ENCODE measurements at regions not wholly inside any gene's neighbourhood (a gene's known extent, or its start where the extent isn't known, plus 50 kb on each side); places are given as distances from the start of the nearest gene placed in this dataset.

- H3K79me1 ChIP-seq (ENCODE audit: low read length), result no peaks in the 10 kb centered on the region
- H3K36me3 ChIP-seq (ENCODE audit: control insufficient read depth in 1 of 2, insufficient read depth in 2 of 2, low read length in 2 of 2), result no peaks in the 10 kb centered on the region
- no peak overlapping the region for H2AFZ ChIP-seq (ENCODE audit: insufficient read depth, low read length, poor library complexity)
- no peak overlapping the region for H4K8ac ChIP-seq (ENCODE audit: low read depth, low read length)
- no peaks in the 10 kb centered on the region for H3K27me3 ChIP-seq (ENCODE audit: insufficient read depth, low read length)
- H2AK5ac ChIP-seq (ENCODE audit: low read length), result no peak overlapping the region
- no peak overlapping the region for H4K12ac ChIP-seq (ENCODE audit: low read depth, low read length)
- H3K9me3 ChIP-seq (ENCODE audit: insufficient read depth, low read depth, low read length), result no peaks in the 10 kb centered on the region
- H3K18ac ChIP-seq (ENCODE audit: low read length), result no peak overlapping the region
- H3K4me2 ChIP-seq (ENCODE audit: low read length), result no peak overlapping the region
- H3K4ac ChIP-seq (ENCODE audit: low read depth, low read length), result no peak overlapping the region
- H3K9ac ChIP-seq (ENCODE audit: low read length), result no peak overlapping the region
- no peak overlapping the region for H4K91ac ChIP-seq (ENCODE audit: low read depth, low read length)
- H3K79me2 ChIP-seq (ENCODE audit: control insufficient read depth, insufficient read depth, low read length, poor library complexity), result no peaks in the 10 kb centered on the region
- H3K23ac ChIP-seq (ENCODE audit: low read length), result no peak overlapping the region
- no CpG with 5 or more reads among the region's 3 CpGs for WGBS (ENCODE audit: extremely low coverage, insufficient coverage, insufficient read length)
- H2BK12ac ChIP-seq (ENCODE audit: low read length), result no peak overlapping the region
- H2BK120ac ChIP-seq (ENCODE audit: insufficient read depth, low read length, poor library complexity), result no peak overlapping the region
- H2BK5ac ChIP-seq (ENCODE audit: low read depth, low read length, poor library complexity), result no peak overlapping the region
- H3K14ac ChIP-seq (ENCODE audit: low read length), result no peak overlapping the region
- H3K4me3 ChIP-seq (ENCODE audit: low read depth, low read length), result no peak overlapping the region
- H3K4me1 ChIP-seq (ENCODE audit: control insufficient read depth in 1 of 2, insufficient read depth in 2 of 2, low read length in 2 of 2), result no peaks in the 10 kb centered on the region
- H3K27ac ChIP-seq (ENCODE audit: low read depth, low read length), result no peak overlapping the region
- no peak for DNase-seq
Observed at GRCh38 chr1:221204055-221204833, 325.0 kb downstream of the HLX start.

GRCh38 chr1:221206076-221206475, 326.8 kb downstream of the HLX start:
- no peak overlapping the region for H3K4me3 ChIP-seq (ENCODE audit: low read depth, low read length)
- H3K23ac ChIP-seq (ENCODE audit: low read length), result no peak overlapping the region
- no peaks in the 10 kb centered on the region for H3K36me3 ChIP-seq (ENCODE audit: control insufficient read depth in 1 of 2, insufficient read depth in 2 of 2, low read length in 2 of 2)
- H4K12ac ChIP-seq (ENCODE audit: low read depth, low read length), result no peak overlapping the region
- no peaks in the 10 kb centered on the region for H3K9me3 ChIP-seq (ENCODE audit: insufficient read depth, low read depth, low read length)
- H3K27ac ChIP-seq (ENCODE audit: low read depth, low read length), result no peak overlapping the region
- H3K14ac ChIP-seq (ENCODE audit: low read length), result no peak overlapping the region
- H3K4me1 ChIP-seq (ENCODE audit: control insufficient read depth in 1 of 2, insufficient read depth in 2 of 2, low read length in 2 of 2), result no peaks in the 10 kb centered on the region
- no peak overlapping the region for H2AFZ ChIP-seq (ENCODE audit: insufficient read depth, low read length, poor library complexity)
- no peak overlapping the region for H3K4me2 ChIP-seq (ENCODE audit: low read length)
- H3K79me1 ChIP-seq (ENCODE audit: low read length), result no peaks in the 10 kb centered on the region
- no peak overlapping the region for H2BK120ac ChIP-seq (ENCODE audit: insufficient read depth, low read length, poor library complexity)
- WGBS (ENCODE audit: extremely low coverage, insufficient coverage, insufficient read length), result no CpG with 5 or more reads among the region's 1 CpG
- H2AK5ac ChIP-seq (ENCODE audit: low read length), result no peak overlapping the region
- no peak overlapping the region for H2BK12ac ChIP-seq (ENCODE audit: low read length)
- DNase-seq, result no peak
- H4K91ac ChIP-seq (ENCODE audit: low read depth, low read length), result no peak overlapping the region
- no peaks in the 10 kb centered on the region for H3K27me3 ChIP-seq (ENCODE audit: insufficient read depth, low read length)
- H3K4ac ChIP-seq (ENCODE audit: low read depth, low read length), result no peak overlapping the region
- H3K79me2 ChIP-seq (ENCODE audit: control insufficient read depth, insufficient read depth, low read length, poor library complexity), result no peaks in the 10 kb centered on the region
- H2BK5ac ChIP-seq (ENCODE audit: low read depth, low read length, poor library complexity), result no peak overlapping the region
- no peak overlapping the region for H4K8ac ChIP-seq (ENCODE audit: low read depth, low read length)
- H3K9ac ChIP-seq (ENCODE audit: low read length), result no peak overlapping the region
- no peak overlapping the region for H3K18ac ChIP-seq (ENCODE audit: low read length)

- H3K4me3 ChIP-seq (ENCODE audit: low read depth, low read length), result no peak overlapping the region
- H3K23ac ChIP-seq (ENCODE audit: low read length), result no peak overlapping the region
- no peaks in the 10 kb centered on the region for H3K79me2 ChIP-seq (ENCODE audit: control insufficient read depth, insufficient read depth, low read length, poor library complexity)
- no peak overlapping the region for H2BK12ac ChIP-seq (ENCODE audit: low read length)
- no peak overlapping the region for H2BK5ac ChIP-seq (ENCODE audit: low read depth, low read length, poor library complexity)
- no peak overlapping the region for H3K4ac ChIP-seq (ENCODE audit: low read depth, low read length)
- no peak overlapping the region for H4K91ac ChIP-seq (ENCODE audit: low read depth, low read length)
- H2AFZ ChIP-seq (ENCODE audit: insufficient read depth, low read length, poor library complexity), result no peak overlapping the region
- WGBS (ENCODE audit: extremely low coverage, insufficient coverage, insufficient read length), result no CpG with 5 or more reads among the region's 5 CpGs
- H3K9ac ChIP-seq (ENCODE audit: low read length), result no peak overlapping the region
- no peak overlapping the region for H4K8ac ChIP-seq (ENCODE audit: low read depth, low read length)
- no peak overlapping the region for H3K18ac ChIP-seq (ENCODE audit: low read length)
- H3K4me1 ChIP-seq (ENCODE audit: control insufficient read depth in 1 of 2, insufficient read depth in 2 of 2, low read length in 2 of 2), result no peaks in the 10 kb centered on the region
- no peak overlapping the region for H2BK120ac ChIP-seq (ENCODE audit: insufficient read depth, low read length, poor library complexity)
- H3K9me3 ChIP-seq (ENCODE audit: insufficient read depth, low read depth, low read length), result no peaks in the 10 kb centered on the region
- H4K12ac ChIP-seq (ENCODE audit: low read depth, low read length), result no peak overlapping the region
- no peak for DNase-seq
- no peak overlapping the region for H2AK5ac ChIP-seq (ENCODE audit: low read length)
- H3K27ac ChIP-seq (ENCODE audit: low read depth, low read length), result no peak overlapping the region
- no peak overlapping the region for H3K14ac ChIP-seq (ENCODE audit: low read length)
- H3K4me2 ChIP-seq (ENCODE audit: low read length), result no peak overlapping the region
- H3K27me3 ChIP-seq (ENCODE audit: insufficient read depth, low read length), result no peaks in the 10 kb centered on the region
- H3K36me3 ChIP-seq (ENCODE audit: control insufficient read depth in 1 of 2, insufficient read depth in 2 of 2, low read length in 2 of 2), result no peaks in the 10 kb centered on the region
- no peaks in the 10 kb centered on the region for H3K79me1 ChIP-seq (ENCODE audit: low read length)
Observed at GRCh38 chr1:221212926-221213325, 333.7 kb downstream of the HLX start.

- Histone ChIP-seq H3K4me2 (ENCODE audit: low read length) (no peak overlapping the region), H3K36me3 (ENCODE audit: control insufficient read depth in 1 of 2, insufficient read depth in 2 of 2, low read length in 2 of 2) (no peaks in the 10 kb centered on the region), H3K14ac (ENCODE audit: low read length) (no peak overlapping the region), H2AK5ac (ENCODE audit: low read length) (no peak overlapping the region), H3K27me3 (ENCODE audit: insufficient read depth, low read length) (no peaks in the 10 kb centered on the region), H4K12ac (ENCODE audit: low read depth, low read length) (no peak overlapping the region), H3K79me1 (ENCODE audit: low read length) (no peaks in the 10 kb centered on the region), H3K4me1 (ENCODE audit: control insufficient read depth in 1 of 2, insufficient read depth in 2 of 2, low read length in 2 of 2) (no peaks in the 10 kb centered on the region), H3K4me3 (ENCODE audit: low read depth, low read length) (no peak overlapping the region), H3K27ac (ENCODE audit: low read depth, low read length) (no peak overlapping the region), H4K8ac (ENCODE audit: low read depth, low read length) (no peak overlapping the region), H2AFZ (ENCODE audit: insufficient read depth, low read length, poor library complexity) (no peak overlapping the region), H2BK12ac (ENCODE audit: low read length) (no peak overlapping the region), H3K23ac (ENCODE audit: low read length) (no peak overlapping the region), H3K4ac (ENCODE audit: low read depth, low read length) (no peak overlapping the region), H3K9me3 (ENCODE audit: insufficient read depth, low read depth, low read length) (no peaks in the 10 kb centered on the region), H2BK5ac (ENCODE audit: low read depth, low read length, poor library complexity) (no peak overlapping the region), H2BK120ac (ENCODE audit: insufficient read depth, low read length, poor library complexity) (no peak overlapping the region), H3K79me2 (ENCODE audit: control insufficient read depth, insufficient read depth, low read length, poor library complexity) (no peaks in the 10 kb centered on the region), H4K91ac (ENCODE audit: low read depth, low read length) (no peak overlapping the region), H3K9ac (ENCODE audit: low read length) (no peak overlapping the region), H3K18ac (ENCODE audit: low read length) (no peak overlapping the region)
- WGBS (ENCODE audit: extremely low coverage, insufficient coverage, insufficient read length), result no CpG with 5 or more reads among the region's 3 CpGs
- DNase-seq, result no peak
Observed at GRCh38 chr1:221217029-221217428, 337.8 kb downstream of the HLX start.

Data from trophoblast cell (in vitro differentiated cells and primary cell).